Prostate gland (tissue), 2 donors: ENCODE measurements at regions not wholly inside any gene's neighbourhood (a gene's known extent, or its start where the extent isn't known, plus 50 kb on each side); places are given as distances from the start of the nearest gene placed in this dataset.

Experiments used
- CTCF ChIP-seq, 4 experiments: fragments of 200-600 bp in 2 of 4; fragments of 450-650 bp in 2 of 4; sonication (generic) in 2 of 4; IDR thresholded peaks; 1 replicate in 3 of 4; 2 replicates in 1 of 4; pipeline ENCODE4 v1.5.1; 2016 to 2019; ENCODE audit warnings: antibody characterized with exemption in 4 of 4, mild to moderate bottlenecking in 2 of 4, moderate library complexity in 2 of 4
- POLR2A ChIP-seq: fragments of 450-650 bp; IDR thresholded peaks from one replicate; pipeline ENCODE4 v1.6.1; 2016; ENCODE audit warnings: antibody characterized with exemption, mild to moderate bottlenecking

GRCh38 chr3:163786416-163786815 is 1291.9 kb downstream of the SI start:
- TF ChIP-seq POLR2A (no peak), CTCF (IDR thresholded peaks at IDR 0.05) (no peak)
